Testis (tissue), 2 donors: ENCODE measurements at regions not wholly inside any gene's neighbourhood (a gene's known extent, or its start where the extent isn't known, plus 50 kb on each side); places are given as distances from the start of the nearest gene placed in this dataset.
"Not testable (repeated sequence)": the region's sequence is repeated elsewhere in the genome, so short reads cannot be mapped to it uniquely, and the experiment has no call there.

Experiments used
- CTCF ChIP-seq, 3 experiments: fragments of 450-650 bp in 2 of 3; fragments of 200-600 bp in 1 of 3; sonication (generic) in 1 of 3; IDR thresholded peaks; one replicate each; pipeline ENCODE4 v1.5.1; 2016 to 2019; ENCODE audit warnings: antibody characterized with exemption in 3 of 3, mild to moderate bottlenecking in 2 of 3, moderate library complexity in 1 of 3
- POLR2A ChIP-seq: fragments of 450-650 bp; IDR thresholded peaks from one replicate; pipeline ENCODE4 v1.6.1; 2017; ENCODE audit warnings: antibody characterized with exemption, mild to moderate bottlenecking, moderate library complexity

- not testable (repeated sequence) for TF ChIP-seq POLR2A; CTCF (IDR thresholded peaks at IDR 0.05)
Measured at GRCh38 chr12:131201912-131202311, 248.2 kb downstream of the ADGRD1 start.
